ENCODE measurements at regions not wholly inside any gene's neighbourhood (a gene's known extent, or its start where the extent isn't known, plus 50 kb on each side); places are given as distances from the start of the nearest gene placed in this dataset.
"Not testable (repeated sequence)": the region's sequence is repeated elsewhere in the genome, so short reads cannot be mapped to it uniquely, and the experiment has no call there.

DNA sequence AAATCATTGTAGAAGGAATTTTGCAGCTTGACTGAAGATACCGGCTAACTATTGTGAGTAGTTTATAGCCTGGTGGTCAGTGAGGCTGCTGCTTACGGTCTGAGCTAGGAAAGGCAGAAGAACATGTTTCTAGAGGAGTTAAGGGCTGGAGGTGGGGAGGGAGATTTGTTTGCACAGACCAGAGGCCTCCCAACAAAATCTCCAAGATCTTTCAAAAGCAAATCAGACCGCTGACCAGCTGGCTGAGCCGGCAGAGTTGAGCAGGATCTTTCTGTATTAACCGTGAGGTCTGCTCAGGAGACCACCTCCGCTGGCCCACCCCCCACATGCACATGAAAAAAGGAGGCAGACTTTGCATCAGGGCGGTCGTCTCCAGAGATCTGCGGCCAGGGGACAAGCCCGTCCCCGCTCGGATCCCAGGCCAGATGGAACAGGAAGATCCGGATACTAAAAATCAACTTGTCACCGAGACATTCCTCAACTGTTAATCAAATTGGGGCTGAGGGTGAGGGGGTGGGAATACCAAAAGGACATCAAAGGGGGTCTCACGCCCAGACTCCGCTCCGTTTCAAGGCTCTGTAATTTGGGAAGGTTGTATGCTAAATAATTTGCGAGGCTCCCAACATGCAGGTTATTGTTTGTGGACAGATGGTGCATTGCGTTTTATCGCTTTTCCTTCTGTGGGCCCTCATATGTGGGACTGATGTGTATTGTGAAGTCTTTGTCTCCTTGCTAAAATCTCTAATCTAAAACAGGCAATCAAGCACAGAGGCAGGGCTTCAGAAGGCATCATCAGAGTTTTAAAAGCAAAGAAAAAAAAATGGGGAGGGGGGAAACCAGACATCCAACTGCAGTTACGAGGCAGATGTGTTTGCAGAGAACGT is 319.0 kb downstream of the ZNF536 start:
- no peak for DNase-seq

- no peak for DNase-seq
Observed at GRCh38 chr19:30690525-30690924, 318.3 kb downstream of the ZNF536 start.

DNA sequence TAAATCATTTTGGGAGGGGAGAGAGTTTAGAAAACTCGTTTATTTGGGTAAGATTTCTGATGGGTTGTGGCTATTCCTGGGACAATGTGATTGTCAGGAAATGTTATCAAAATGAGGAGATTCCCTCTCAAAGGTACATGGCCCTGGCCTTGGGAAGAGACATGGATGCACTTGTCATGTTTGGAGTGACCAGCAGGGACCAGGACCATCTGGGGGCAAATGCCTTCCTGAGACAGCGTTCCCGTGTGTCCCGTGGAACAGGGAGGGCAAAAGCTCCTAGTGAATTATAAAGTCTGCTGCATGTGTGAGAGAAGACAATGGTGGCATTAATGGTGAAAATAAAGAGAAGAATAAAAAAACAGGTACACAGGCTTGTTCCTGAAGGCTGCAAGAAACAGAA is 317.3 kb downstream of the ZNF536 start:
- no peak for DNase-seq

- no peak for DNase-seq
Observed at GRCh38 chr19:30688696-30689095, 316.5 kb downstream of the ZNF536 start.

DNA sequence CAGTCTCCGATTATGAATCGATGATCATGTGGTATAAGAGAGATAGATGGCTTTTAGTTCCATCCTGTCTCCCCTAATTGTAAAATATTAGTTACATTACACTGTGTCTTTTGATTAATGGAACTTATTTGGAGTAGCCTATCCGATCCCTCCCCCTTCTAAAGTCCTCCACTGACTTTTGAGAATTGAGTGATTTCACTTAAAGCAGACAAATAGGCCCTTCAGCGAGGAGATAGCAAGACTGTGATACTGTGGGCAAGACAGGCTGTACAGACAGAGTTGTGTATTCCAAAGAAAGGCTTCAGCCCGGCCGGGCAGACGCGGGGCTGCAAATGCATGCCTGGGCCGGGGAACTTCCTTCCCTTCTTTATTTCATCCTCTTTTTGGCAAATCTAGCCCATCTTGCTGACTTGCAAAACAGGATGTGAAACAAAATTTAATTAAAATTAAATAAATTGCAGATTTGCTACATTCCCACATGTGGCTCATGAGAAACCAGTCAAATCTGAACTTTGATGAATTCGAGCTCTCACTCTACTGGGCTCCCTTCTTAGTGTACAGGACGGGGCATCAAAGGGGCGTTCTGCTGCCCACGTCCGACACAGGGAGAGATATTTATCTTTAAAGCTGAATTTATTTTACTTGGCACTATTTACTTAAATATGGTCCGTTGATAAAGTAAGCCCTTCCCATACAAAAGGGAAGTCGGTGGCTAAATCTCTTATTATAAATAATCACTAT is 314.8 kb downstream of the ZNF536 start:
- no peak for DNase-seq

DNA sequence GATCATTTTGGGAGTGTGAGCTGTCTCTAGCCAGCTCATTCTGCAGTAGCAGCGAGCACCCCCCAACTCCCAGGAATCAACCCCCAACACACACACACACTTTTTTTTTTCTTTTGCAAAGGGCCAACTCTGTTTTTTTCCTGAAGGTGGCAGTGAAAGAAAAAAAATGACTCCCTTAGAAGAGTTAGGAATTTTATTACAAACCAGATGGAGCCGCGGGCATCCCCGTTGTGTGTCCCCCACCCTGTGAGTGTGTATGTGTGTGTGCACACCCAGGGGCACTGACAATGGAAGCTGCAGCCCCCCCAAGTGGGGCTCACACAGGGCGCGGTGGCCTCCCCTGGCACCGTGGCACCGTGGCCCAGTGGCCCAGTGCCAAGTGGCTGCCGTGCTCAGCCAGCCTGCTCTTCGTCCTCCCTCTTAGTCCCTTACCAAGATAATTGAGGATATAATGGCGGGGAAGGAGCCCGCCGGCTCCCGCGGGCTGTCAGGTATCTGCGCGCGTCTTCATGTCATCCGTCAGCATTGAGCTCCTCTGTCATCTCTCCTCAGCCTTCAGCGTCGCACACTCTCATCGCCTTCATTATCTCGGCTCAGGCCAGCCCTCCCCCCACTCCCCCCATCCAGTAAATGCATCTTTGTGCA is 314.1 kb downstream of the ZNF536 start:
- DNase-seq = no peak

DNA sequence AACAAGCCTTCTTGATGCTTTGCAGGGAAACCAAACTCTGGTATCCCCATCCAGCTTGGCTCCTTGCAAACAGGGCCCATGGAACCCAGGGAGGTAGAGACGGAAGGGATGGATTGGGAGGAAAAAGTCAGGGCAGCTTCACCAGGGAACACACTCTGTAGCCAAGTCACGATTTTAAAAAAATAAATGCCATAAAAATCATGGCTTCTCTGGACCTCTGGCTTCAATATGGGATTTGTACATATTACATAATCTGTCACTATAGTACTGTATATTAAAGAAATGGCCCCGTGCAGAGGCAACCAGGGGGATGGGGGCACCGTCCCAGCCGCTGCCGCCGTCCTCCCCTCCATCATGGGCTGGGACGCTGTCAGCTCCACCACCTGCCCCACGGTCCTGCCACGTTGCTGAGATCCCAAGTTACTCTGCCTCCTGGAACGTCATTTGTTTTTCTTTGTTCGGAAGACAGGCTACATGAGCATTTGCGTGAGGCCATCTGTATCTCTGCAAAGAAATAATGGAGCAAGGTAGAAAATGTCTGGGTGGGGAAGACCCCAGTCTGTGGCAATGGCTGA is 313.3 kb downstream of the ZNF536 start:
- no peak for DNase-seq

DNA sequence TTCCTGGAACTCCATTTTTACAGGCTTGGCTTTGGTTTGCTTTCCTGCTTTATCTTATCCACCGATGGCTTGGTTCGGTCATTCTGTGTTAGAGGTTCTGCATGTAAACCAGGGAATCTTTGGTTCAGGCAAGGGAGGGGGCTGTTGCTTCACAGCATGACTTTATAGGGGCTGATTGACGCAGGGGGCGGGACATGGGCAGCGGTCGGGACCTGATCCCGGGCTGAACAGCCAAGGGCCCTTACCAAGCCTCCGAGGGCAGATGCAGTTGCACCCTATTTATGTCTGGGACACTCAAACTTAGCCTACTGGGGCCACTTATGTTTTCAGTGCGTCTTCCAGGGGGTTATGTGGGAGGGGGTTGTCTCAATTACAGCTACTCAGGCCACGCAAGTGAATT is 312.4 kb downstream of the ZNF536 start:
- DNase-seq = no peak

- peak; percentile 60 for DNase-seq
Observed at GRCh38 chr19:30682999-30683536, 310.9 kb downstream of the ZNF536 start.

- DNase-seq = no peak
Observed at GRCh38 chr19:30682146-30682998, 310.2 kb downstream of the ZNF536 start.

GRCh38 chr19:30681162-30682100 is 309.2 kb downstream of the ZNF536 start:
- DNase-seq = no peak

DNA sequence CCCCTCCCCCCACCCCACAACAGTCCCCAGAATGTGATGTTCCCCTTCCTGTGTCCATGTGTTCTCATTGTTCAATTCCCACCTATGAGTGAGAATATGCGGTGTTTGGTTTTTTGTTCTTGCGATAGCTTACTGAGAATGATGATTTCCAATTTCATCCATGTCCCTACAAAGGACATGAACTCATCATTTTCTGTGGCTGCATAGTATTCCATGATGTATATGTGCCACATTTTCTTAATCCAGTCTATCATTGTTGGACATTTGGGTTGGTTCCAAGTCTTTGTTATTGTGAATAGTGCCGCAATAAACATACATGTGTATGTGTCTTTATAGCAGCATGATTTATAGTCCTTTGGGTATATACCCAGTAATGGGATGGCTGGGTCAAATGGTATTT is 308.2 kb downstream of the ZNF536 start:
- DNase-seq = not testable (repeated sequence)

GRCh38 chr19:30679789-30680188 is 307.6 kb downstream of the ZNF536 start:
- no peak for DNase-seq

DNA sequence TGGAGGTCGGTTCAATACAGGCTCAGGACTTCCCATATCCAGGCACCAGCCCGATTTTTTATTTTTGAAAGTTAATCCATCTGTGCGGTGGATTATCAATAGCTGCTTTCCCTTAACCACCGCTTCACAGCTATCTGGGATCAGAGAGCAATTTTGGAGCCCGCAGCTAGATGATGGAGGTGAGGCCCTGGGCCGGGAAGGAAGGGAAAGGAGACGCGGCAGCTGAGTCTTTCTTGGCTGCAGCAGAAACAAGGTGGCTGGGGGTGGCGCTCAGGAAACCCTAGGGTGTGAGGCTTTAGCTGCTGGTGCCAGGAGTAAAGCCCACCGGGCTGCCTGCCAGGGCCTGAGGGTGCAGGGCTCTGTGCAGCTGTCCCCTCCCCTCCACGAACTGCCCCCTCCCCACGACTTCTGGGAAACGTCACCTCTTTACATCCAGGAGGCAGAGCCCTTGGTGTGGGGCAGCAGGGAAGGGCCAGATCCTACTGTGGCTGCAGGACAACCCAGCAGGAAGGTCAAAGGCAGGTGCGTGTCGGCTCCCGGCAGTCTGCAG is 307.0 kb downstream of the ZNF536 start:
- no peak for DNase-seq

DNA sequence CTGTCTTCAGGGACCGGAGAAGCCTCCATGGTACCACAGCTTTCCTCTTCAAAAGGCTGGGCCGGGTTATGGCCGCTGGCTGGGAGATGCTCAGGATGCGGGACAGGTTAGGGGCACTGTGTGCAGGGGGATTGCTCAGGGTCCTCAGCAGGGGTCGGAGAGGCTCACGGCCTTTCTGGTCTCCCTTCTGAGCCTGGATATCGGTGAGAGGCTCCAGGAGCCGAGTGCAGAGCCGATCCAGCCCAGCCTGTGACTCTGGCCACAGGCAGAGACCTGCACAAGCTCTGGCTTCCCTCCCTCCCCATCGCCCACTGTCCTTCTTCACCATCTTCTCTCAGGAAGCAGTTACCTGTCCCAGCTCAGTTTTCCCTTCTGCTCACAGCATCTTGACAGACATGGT is 306.0 kb downstream of the ZNF536 start:
- DNase-seq = no peak

- no peak for DNase-seq
Observed at GRCh38 chr19:30677702-30678101, 305.5 kb downstream of the ZNF536 start.

GRCh38 chr19:30676990-30677679 is 305.0 kb downstream of the ZNF536 start:
- DNase-seq = no peak

- no peak for DNase-seq
Observed at GRCh38 chr19:30675086-30675485, 302.9 kb downstream of the ZNF536 start.

DNA sequence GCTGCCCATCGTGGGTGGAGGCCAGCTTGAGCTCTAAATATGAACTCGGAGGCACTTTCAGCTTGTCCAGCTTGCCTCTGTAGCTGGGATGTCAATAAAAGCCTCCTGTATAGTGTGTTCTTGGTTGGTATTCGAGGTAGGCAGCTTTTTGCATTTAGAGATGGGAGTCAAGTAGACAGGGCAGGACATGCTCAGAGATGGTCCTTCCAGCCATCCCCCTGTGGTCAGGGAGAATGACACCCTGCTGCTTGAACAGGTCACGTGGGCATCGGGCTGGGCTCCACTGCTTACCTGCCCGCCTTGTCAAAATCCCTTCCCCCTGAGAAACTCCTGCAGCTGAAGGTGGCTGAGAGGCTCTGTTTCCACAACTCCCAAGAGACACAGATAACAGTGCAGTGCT is 302.5 kb downstream of the ZNF536 start:
- no peak for DNase-seq

- DNase-seq = no peak
Observed at GRCh38 chr19:30673336-30673735, 301.2 kb downstream of the ZNF536 start.
